ENCODE measurements at regions not wholly inside any gene's neighbourhood (a gene's known extent, or its start where the extent isn't known, plus 50 kb on each side); places are given as distances from the start of the nearest gene placed in this dataset.

DNA sequence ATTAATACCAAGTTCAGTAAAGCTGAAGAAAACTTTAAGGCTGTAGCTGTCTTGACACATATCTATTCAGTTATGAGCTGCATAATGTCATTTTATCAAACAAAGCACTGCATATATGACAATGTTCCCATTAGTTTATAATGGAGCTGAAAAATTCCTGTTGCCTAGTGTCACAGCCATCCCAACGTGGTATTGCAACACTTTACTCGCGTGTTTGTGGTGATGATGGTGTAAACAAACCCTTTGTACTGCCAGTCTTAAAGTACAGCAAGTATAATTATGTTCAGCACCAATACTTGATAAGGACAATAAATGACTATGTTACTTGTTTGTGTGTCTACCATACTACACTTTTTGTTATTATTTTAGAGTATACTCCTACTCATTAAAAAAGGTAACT is 1415.6 kb upstream of the PCDH7 start:
- TF ChIP-seq POLR2AphosphoS5 (IDR thresholded peaks at IDR 0.05; ENCODE audit: low read depth): no peak
- TF ChIP-seq, protein P1, sequence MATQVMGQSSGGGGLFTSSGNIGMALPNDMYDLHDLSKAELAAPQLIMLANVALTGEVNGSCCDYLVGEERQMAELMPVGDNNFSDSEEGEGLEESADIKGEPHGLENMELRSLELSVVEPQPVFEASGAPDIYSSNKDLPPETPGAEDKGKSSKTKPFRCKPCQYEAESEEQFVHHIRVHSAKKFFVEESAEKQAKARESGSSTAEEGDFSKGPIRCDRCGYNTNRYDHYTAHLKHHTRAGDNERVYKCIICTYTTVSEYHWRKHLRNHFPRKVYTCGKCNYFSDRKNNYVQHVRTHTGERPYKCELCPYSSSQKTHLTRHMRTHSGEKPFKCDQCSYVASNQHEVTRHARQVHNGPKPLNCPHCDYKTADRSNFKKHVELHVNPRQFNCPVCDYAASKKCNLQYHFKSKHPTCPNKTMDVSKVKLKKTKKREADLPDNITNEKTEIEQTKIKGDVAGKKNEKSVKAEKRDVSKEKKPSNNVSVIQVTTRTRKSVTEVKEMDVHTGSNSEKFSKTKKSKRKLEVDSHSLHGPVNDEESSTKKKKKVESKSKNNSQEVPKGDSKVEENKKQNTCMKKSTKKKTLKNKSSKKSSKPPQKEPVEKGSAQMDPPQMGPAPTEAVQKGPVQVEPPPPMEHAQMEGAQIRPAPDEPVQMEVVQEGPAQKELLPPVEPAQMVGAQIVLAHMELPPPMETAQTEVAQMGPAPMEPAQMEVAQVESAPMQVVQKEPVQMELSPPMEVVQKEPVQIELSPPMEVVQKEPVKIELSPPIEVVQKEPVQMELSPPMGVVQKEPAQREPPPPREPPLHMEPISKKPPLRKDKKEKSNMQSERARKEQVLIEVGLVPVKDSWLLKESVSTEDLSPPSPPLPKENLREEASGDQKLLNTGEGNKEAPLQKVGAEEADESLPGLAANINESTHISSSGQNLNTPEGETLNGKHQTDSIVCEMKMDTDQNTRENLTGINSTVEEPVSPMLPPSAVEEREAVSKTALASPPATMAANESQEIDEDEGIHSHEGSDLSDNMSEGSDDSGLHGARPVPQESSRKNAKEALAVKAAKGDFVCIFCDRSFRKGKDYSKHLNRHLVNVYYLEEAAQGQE (IDR thresholded peaks at IDR 0.05; ENCODE audit: insufficient replicate concordance, low read depth): no peak

Measured in HL-60 (cell line).